Esophagus squamous epithelium (tissue), 5 donors: ENCODE measurements at regions not wholly inside any gene's neighbourhood (a gene's known extent, or its start where the extent isn't known, plus 50 kb on each side); places are given as distances from the start of the nearest gene placed in this dataset.

Source experiments
- DNase-seq: peaks from one replicate; lab custom pipeline; 2025; lab: John Stamatoyannopoulos, UW
- H3K27ac ChIP-seq, 4 donors: fragments of 200-600 bp; sonication (generic); one replicate each; pipeline ENCODE4 v1.5.1; 2016 to 2019; ENCODE audit warnings: mild to moderate bottlenecking in 1 of 4
- H3K27me3 ChIP-seq, 4 donors: fragments of 200-600 bp; sonication (generic); 1 replicate in 3 of 4; 2 replicates in 1 of 4; pipeline versions ENCODE4 v1.5.1 to v1.6.0; 2017 to 2021; ENCODE audit warnings: antibody characterized with exemption in 1 of 4
- H3K36me3 ChIP-seq, 3 donors: fragments of 200-600 bp; sonication (generic); one replicate each; pipeline ENCODE4 v1.5.1; 2016 to 2019
- H3K4me1 ChIP-seq, 3 donors: fragments of 200-600 bp; sonication (generic); one replicate each; pipeline ENCODE4 v1.5.1; 2017 to 2019
- H3K4me3 ChIP-seq, 4 donors: fragments of 200-600 bp; sonication (generic); 1 replicate in 3 of 4; 2 replicates in 1 of 4; pipeline ENCODE4 v1.5.1; 2016 to 2019; ENCODE audit warnings: mild to moderate bottlenecking in 2 of 4, moderate library complexity in 1 of 4
- H3K9me3 ChIP-seq, 3 donors: fragments of 200-600 bp; sonication (generic); one replicate each; pipeline ENCODE4 v1.5.1; 2016 to 2019
- POLR2A ChIP-seq, 4 donors: fragments of 450-650 bp; IDR thresholded peaks; one replicate each; pipeline ENCODE4 v1.6.1; 2017; ENCODE audit warnings: antibody characterized with exemption in 4 of 4, mild to moderate bottlenecking in 4 of 4, moderate library complexity in 3 of 4
- WGBS, 2 donors: methylation state at CpG; one replicate each; pipeline ENCODE4 v1.1.5; 2018; 5-methylcytosine and 5-hydroxymethylcytosine counted together
- intact Hi-C: fragments of 100-400 bp; cut with DNase I; formaldehyde crosslinking; loops from one replicate; pipeline ENCODE4 v1.15.0; 2022
- TF ChIP-seq, protein P1 (sequence below), 6 experiments: fragments of 450-650 bp in 4 of 6; fragments of 200-600 bp in 2 of 6; sonication (generic) in 2 of 6; IDR thresholded peaks; one replicate each; pipeline ENCODE4 v1.5.1; 2016 to 2019; ENCODE audit warnings: antibody characterized with exemption in 6 of 6, mild to moderate bottlenecking in 4 of 6, moderate library complexity in 4 of 6
- donor health status: DM: yes; HTN: yes; CAD: no.

DNA sequence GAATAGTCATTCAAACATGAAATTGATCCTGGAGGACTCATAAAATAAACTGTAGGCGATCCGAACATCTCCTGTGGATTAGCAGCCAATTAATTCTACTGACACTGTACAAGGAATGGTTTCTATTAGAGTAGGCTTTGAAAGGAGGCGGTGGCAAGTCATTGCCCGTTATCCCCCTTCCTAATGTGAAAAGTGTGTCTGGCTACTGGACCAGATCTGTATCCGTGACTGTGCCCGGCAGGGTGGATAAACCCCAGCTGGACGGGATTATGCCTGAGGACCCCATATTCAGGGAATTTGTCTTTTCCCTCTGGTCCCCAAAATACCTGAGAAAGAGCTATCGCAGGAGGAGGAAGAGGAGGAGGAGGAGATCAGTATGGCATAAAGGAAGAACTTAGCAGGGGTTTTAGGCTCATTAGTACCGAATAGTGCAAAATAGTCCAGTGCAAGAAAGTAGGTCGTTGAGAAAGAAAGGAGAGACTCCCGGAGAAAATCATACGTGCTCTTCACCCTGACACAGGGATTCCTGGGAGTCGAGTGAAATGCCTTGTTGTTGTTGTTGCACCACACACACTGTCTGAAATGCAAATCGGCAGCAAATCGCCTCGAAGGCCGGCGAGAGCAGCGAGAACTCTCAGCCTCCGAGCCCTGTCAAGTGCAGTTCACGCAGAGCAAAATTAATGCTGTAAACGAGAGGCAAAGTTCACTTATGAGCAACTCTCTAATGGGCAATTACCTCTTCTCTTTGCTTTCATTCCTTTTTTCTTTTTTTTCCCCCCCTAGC, 178.9 kb upstream of the ARID1B start:
- WGBS, 2 donors = 76% methylated on average over 20 to 22 of the region's 22 CpGs
- TF ChIP-seq, protein P1, sequence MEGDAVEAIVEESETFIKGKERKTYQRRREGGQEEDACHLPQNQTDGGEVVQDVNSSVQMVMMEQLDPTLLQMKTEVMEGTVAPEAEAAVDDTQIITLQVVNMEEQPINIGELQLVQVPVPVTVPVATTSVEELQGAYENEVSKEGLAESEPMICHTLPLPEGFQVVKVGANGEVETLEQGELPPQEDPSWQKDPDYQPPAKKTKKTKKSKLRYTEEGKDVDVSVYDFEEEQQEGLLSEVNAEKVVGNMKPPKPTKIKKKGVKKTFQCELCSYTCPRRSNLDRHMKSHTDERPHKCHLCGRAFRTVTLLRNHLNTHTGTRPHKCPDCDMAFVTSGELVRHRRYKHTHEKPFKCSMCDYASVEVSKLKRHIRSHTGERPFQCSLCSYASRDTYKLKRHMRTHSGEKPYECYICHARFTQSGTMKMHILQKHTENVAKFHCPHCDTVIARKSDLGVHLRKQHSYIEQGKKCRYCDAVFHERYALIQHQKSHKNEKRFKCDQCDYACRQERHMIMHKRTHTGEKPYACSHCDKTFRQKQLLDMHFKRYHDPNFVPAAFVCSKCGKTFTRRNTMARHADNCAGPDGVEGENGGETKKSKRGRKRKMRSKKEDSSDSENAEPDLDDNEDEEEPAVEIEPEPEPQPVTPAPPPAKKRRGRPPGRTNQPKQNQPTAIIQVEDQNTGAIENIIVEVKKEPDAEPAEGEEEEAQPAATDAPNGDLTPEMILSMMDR (IDR thresholded peaks at IDR 0.05) = no peak
- no peak for TF ChIP-seq POLR2A (IDR thresholded peaks at IDR 0.05)
- DNase-seq = no peak
- H3K27ac ChIP-seq = no peak overlapping the region
- H3K9me3 ChIP-seq = no peaks in the 10 kb centered on the region
- peaks cover 0 to 6% (median 0%) of the 10 kb centered on the region in 3 donors for H3K4me1 ChIP-seq
- H3K27me3 ChIP-seq = no peaks in the 10 kb centered on the region
- H3K4me3 ChIP-seq = no peak overlapping the region
- no peaks in the 10 kb centered on the region for H3K36me3 ChIP-seq
- intact Hi-C loops = no loop called here

DNA sequence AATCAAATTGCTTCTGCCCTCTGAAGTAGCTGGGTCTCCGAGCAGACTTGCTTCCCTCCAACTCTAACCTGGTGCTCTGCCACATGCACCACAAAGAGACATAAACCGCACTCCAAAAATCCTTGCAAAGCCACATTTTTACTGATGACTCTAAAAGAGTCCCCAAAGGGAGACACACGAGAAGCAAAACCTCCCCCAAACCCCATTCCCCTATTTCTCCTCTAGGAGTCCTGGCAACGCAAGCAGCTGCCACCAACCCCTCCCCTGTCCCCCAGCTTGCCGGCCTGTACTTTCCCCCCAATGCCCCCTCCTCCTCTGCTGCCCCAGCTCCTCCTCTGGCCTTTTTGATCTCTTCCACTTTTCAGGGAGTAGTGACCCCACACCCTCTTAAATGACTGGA, 180.1 kb upstream of the ARID1B start:
- Histone ChIP-seq H3K36me3 (no peaks in the 10 kb centered on the region), H3K9me3 (no peaks in the 10 kb centered on the region), H3K4me1 (peaks cover 0 to 6% (median 0%) of the 10 kb centered on the region in 3 donors), H3K27me3 (no peaks in the 10 kb centered on the region), H3K27ac (no peak overlapping the region), H3K4me3 (no peak overlapping the region)
- no peak for DNase-seq
- 62 to 72% methylated on average over 5 of the region's 5 CpGs for WGBS, 2 donors
- intact Hi-C loops = no loop called here
- no peak for TF ChIP-seq POLR2A (IDR thresholded peaks at IDR 0.05)
- TF ChIP-seq, protein P1 (IDR thresholded peaks at IDR 0.05) = no peak

DNA sequence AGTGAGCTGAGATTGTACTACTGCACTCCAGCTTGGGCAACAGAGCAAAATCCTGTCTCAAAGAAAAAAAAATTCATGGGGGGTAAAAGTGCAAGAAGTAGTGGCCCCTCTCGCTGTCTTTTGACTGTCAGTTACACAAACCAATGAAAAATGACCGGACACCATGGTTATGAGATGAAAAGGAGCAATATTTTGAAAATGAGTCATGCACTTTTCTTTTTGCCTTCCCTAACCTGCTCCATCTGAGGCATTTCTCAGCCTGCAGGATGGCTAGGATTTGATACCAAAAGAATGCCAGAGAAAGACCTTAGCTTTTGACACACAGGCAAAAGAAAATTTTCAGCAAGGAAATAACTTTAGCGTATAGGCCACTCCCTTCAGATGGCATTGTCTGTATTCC, 181.7 kb upstream of the ARID1B start:
- Histone ChIP-seq H3K36me3 (no peaks in the 10 kb centered on the region), H3K9me3 (no peaks in the 10 kb centered on the region), H3K27me3 (no peaks in the 10 kb centered on the region), H3K4me1 (peaks cover 0 to 6% (median 0%) of the 10 kb centered on the region in 3 donors), H3K4me3 (no peak overlapping the region), H3K27ac (no peak overlapping the region)
- whole genome bisulfite sequencing, 2 donors = 70 to 80% methylated on average over 3 of the region's 3 CpGs
- no peak for DNase-seq
- intact Hi-C loops = no loop called here
- TF ChIP-seq POLR2A (IDR thresholded peaks at IDR 0.05) = no peak
- TF ChIP-seq, protein P1 (IDR thresholded peaks at IDR 0.05) = no peak

DNA sequence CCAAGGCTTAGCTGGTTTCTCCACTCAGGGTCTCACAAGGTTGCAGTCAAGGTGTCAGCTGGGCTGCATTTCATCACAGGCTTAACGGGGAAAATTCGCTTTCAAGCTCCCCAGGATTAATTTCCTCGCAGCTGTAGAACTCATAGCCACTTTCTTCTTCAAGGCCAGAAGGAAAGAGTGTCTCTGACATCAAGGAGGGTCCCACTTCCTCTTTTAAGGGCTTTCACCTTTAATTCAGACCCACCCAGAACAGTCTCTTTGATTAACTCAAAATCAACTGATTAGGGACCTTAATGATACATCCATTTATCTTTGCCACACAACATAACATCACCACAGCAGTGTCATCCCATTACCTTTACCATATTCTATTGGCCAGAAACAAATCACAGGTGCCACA, 183.3 kb upstream of the ARID1B start:
- no peak overlapping the region for H3K27ac ChIP-seq
- H3K4me3 ChIP-seq = no peak overlapping the region
- TF ChIP-seq, protein P1 (IDR thresholded peaks at IDR 0.05) = no peak
- TF ChIP-seq POLR2A (IDR thresholded peaks at IDR 0.05) = no peak
- H3K36me3 ChIP-seq = no peaks in the 10 kb centered on the region
- DNase-seq = no peak
- no peaks in the 10 kb centered on the region for H3K27me3 ChIP-seq
- H3K4me1 ChIP-seq = no peaks in the 10 kb centered on the region
- 86 to 88% methylated on average over 3 of the region's 3 CpGs for WGBS, 2 donors
- intact Hi-C loops = no loop called here
- no peaks in the 10 kb centered on the region for H3K9me3 ChIP-seq

DNA sequence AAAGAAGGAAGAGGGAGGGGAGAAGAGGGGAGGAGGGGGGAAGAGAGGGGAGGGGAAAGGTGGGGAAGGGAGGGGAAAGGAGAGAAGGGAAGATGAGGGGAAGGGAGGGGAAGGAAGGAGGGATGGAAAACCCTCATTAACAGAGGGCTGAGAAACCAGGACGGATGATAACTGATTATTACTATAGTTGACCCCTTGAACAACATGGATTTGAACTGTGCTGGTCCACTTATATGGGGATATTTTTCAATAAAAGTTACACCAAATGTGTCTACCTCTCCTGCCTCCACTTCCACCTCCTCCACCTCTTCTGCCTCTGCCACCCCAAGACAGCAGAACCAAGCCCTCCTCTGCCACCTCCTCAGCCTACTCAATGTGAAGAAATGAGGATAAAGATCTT, 184.1 kb upstream of the ARID1B start:
- 40 to 79% methylated on average over 1 of the region's 1 CpG for WGBS, 2 donors

More for the DNA sequence above, 184.1 kb upstream of the ARID1B start:
- no peaks in the 10 kb centered on the region for H3K27me3 ChIP-seq
- TF ChIP-seq, protein P1 (IDR thresholded peaks at IDR 0.05) = no peak
- no peak for TF ChIP-seq POLR2A (IDR thresholded peaks at IDR 0.05)
- H3K4me3 ChIP-seq = no peak overlapping the region
- no peak overlapping the region for H3K27ac ChIP-seq
- no peaks in the 10 kb centered on the region for H3K9me3 ChIP-seq
- no peaks in the 10 kb centered on the region for H3K36me3 ChIP-seq
- no peaks in the 10 kb centered on the region for H3K4me1 ChIP-seq
- DNase-seq = no peak
- intact Hi-C loops = no loop called here
